ENCODE measurements at regions not wholly inside any gene's neighbourhood (a gene's known extent, or its start where the extent isn't known, plus 50 kb on each side); places are given as distances from the start of the nearest gene placed in this dataset.

DNA sequence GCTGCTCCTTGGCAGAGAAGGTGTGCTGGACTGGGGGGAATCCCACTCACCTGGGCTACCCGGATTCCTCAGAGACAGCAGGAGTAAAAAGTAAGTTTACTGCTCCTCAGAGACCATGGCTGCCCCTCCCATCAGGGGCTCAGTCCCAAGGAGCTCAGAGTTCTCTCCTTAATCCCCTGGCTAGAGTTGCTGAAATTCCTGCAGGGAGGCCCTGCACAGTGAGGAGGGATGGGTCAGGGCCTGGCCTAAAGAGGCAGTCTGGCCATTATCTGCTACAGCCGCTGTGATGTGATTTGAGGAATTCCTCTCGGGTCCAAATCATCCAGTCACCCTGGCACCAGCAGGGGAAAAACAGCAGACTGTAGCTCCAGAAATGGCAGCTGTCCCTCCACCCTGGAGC is 502.5 kb downstream of the PCDH17 start:
- DNase-seq (ENCODE audit: low read depth in 2 of 2), result no peak
- no peak overlapping the region for H3K4me3 ChIP-seq (replicated peaks in 1 of 2; ENCODE audit: low read depth in 2 of 2, low read length in 2 of 2)
- no peak for TF ChIP-seq CTCF (IDR thresholded peaks at IDR 0.05; ENCODE audit: low read depth, low read length)

- no peak for TF ChIP-seq CTCF (IDR thresholded peaks at IDR 0.05; ENCODE audit: low read depth, low read length)
- no peak overlapping the region for H3K4me3 ChIP-seq (replicated peaks in 1 of 2; ENCODE audit: low read depth in 2 of 2, low read length in 2 of 2)
- DNase-seq (ENCODE audit: low read depth in 2 of 2), result no peak
Observed at GRCh38 chr13:58134525-58134924, 503.0 kb downstream of the PCDH17 start.

DNA sequence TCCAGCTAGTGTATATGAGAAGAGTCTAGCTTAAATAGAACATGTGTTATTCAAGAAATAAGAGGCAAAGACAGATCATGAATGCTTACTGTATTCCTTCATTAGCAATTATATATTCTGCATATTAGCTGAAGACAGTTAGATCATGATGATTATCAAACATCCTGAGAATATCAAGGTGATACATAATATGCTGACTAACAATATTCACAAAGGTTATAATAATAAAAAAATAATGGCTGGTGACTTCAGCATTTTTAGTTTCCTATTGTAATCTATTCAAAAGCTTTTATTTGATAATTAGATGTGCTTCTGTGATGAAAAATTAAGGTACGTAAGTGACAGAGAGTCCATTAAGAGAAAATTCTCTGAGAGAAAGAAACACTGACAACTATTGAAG is 511.4 kb downstream of the PCDH17 start:
- no peak overlapping the region for H3K4me3 ChIP-seq (replicated peaks in 1 of 2; ENCODE audit: low read depth in 2 of 2, low read length in 2 of 2)
- no peak for DNase-seq (ENCODE audit: low read depth in 2 of 2)
- no peak for TF ChIP-seq CTCF (IDR thresholded peaks at IDR 0.05; ENCODE audit: low read depth, low read length)

- no peak overlapping the region for H3K4me3 ChIP-seq (replicated peaks in 1 of 2; ENCODE audit: low read depth in 2 of 2, low read length in 2 of 2)
- no peak for TF ChIP-seq CTCF (IDR thresholded peaks at IDR 0.05; ENCODE audit: low read depth, low read length)
Observed at GRCh38 chr13:58144616-58145015, 513.1 kb downstream of the PCDH17 start.

DNA sequence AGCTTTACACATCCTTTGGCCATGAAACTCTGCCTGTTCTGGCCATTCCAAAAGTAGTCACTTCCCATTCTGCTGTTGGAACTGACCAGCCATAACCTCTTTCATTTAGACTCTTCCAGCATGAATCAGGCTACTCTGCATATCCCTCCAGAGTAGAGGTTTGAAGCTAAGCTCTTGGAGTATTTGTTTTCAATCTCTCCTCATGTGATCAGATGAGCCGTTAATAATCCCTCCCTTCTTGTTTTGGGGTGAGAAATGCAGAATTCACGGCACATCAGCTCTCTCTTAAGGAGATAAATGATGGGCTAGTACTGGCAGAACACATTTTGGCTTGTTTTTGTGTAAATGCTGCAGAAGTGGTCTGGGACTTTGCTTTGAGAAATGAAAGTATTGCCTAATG is 519.9 kb downstream of the PCDH17 start:
- no peak for DNase-seq (ENCODE audit: low read depth in 2 of 2)
- no peak for TF ChIP-seq CTCF (IDR thresholded peaks at IDR 0.05; ENCODE audit: low read depth, low read length)
- no peak overlapping the region for H3K4me3 ChIP-seq (replicated peaks in 1 of 2; ENCODE audit: low read depth in 2 of 2, low read length in 2 of 2)

More at GRCh38 chr13:58144616-58145015, 513.1 kb downstream of the PCDH17 start:
- no peak for DNase-seq (ENCODE audit: low read depth in 2 of 2)

DNA sequence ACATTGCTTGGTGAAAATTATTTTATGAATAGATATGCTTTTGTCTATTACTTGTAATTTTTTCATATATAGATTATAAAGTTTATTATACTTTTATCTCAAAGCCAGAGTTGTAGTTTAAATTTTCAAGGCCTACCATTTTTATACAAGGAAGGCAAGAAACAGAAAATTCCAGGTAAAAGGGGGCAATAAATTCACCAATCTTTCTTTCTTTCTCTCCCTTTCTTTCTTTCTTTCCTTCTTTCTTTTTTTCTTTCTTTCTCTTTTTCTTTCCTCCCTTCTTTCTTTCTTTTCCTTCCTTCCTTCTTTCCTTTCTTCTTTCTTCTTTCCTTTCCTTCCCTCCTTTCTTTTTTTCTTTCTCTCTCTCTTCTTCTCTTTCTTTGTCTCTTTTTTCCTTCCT is 529.4 kb downstream of the PCDH17 start:
- DNase-seq (ENCODE audit: low read depth in 2 of 2), result no peak
- no peak overlapping the region for H3K4me3 ChIP-seq (replicated peaks in 1 of 2; ENCODE audit: low read depth in 2 of 2, low read length in 2 of 2)
- no peak for TF ChIP-seq CTCF (IDR thresholded peaks at IDR 0.05; ENCODE audit: low read depth, low read length)

DNA sequence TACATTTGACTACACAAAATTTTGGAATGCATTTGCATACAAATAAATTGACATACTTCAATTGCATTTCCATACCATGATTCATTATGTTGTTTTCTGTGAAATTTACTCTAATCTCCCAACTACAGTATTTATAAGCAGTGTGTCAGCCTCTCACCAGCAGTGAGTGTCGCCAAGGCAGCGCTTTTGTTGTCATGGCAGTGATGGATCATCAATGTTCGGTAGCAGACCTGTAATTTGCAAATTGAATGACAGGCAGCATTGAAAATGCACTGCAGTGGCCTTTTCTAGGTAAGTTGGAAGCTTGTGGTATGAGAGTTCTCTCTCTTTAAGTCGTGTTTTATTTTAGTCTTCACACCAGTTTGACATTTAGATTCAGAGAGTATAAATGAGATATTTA is 534.1 kb downstream of the PCDH17 start:
- H3K4me3 ChIP-seq (replicated peaks in 1 of 2; ENCODE audit: low read depth in 2 of 2, low read length in 2 of 2), result no peak overlapping the region
- no peak for TF ChIP-seq CTCF (IDR thresholded peaks at IDR 0.05; ENCODE audit: low read depth, low read length)
- DNase-seq (ENCODE audit: low read depth in 2 of 2), result no peak
